ENCODE measurements at regions not wholly inside any gene's neighbourhood (a gene's known extent, or its start where the extent isn't known, plus 50 kb on each side); places are given as distances from the start of the nearest gene placed in this dataset.

DNA sequence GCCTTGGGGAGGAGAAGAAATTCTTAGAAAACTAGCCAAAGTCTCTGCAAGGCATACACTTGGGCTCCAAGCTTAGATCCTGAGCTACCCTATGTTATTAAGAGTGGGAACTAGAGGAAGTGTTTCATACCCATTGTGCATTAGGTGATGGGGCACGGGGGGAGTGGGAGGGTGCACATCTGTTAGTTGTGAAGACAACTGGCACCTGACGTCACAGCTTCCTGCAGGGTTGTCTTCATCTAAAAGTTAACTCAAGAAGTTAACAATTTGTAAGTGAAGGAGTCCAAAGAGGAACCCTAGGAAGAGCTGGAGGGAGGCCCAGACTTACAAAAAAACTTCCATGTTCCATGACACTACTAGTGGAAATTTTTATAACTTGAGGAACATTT lies 158.1 kb downstream of the ADRA2A start:
- TF ChIP-seq, protein P1, sequence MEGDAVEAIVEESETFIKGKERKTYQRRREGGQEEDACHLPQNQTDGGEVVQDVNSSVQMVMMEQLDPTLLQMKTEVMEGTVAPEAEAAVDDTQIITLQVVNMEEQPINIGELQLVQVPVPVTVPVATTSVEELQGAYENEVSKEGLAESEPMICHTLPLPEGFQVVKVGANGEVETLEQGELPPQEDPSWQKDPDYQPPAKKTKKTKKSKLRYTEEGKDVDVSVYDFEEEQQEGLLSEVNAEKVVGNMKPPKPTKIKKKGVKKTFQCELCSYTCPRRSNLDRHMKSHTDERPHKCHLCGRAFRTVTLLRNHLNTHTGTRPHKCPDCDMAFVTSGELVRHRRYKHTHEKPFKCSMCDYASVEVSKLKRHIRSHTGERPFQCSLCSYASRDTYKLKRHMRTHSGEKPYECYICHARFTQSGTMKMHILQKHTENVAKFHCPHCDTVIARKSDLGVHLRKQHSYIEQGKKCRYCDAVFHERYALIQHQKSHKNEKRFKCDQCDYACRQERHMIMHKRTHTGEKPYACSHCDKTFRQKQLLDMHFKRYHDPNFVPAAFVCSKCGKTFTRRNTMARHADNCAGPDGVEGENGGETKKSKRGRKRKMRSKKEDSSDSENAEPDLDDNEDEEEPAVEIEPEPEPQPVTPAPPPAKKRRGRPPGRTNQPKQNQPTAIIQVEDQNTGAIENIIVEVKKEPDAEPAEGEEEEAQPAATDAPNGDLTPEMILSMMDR (IDR thresholded peaks at IDR 0.05): no peak
- Mint-ChIP-seq H3K27ac (no peak overlapping the region), H3K4me3 (no peak overlapping the region), H3K9me3 (no peaks in the 10 kb centered on the region), H3K27me3 (ENCODE audit: low read depth, poor library complexity) (peaks cover 13% of the 10 kb centered on the region), H3K36me3 (ENCODE audit: low read depth) (no peaks in the 10 kb centered on the region), H3K4me1 (no peaks in the 10 kb centered on the region)
- DNase-seq: no peak

DNA sequence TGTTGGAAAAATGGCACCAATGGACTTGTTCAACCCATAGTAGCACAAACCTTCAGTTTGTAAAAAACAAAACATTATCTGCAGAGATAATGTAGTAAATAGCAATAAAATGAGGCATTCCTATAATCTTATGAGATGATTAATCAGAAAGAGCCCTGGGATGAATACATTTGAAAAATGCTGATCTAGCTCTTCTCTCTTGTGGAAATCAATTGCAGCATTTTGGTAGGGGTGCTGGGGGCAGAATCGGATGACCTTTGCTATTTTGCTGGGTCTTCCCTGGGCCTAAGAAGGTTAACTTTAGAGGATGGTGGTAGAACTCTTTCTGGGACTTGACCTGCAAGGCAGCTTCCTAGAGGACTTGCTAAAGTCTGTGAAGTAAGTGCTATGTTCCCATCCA lies 163.5 kb downstream of the ADRA2A start:
- Mint-ChIP-seq H3K9me3 (no peaks in the 10 kb centered on the region), H3K4me1 (no peaks in the 10 kb centered on the region), H3K27me3 (ENCODE audit: low read depth, poor library complexity) (peaks cover 4% of the 10 kb centered on the region), H3K27ac (no peak overlapping the region), H3K4me3 (no peak overlapping the region), H3K36me3 (ENCODE audit: low read depth) (no peaks in the 10 kb centered on the region)
- DNase-seq: no peak
- TF ChIP-seq, protein P1 (IDR thresholded peaks at IDR 0.05): no peak

DNA sequence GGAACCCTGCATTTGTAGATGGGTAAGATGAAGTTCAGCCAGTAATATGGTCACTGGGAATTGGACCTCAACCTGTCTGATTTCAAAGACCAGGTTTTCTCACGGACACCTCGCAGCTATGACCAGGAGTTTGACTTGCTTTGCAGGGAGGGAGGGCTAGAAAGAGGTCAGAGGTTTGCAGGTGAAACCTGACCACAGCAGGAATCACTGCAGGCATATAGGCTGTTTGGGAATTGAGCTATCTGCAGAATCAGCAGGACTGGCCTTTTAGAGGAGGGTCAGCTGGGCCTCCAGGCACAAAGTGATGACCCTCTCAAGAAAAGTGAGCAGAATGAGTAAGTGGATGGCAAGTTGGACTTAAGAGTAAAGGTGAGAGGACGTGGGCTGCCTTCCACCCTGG lies 166.3 kb downstream of the ADRA2A start:
- Mint-ChIP-seq H3K27ac (no peak overlapping the region), H3K4me1 (no peaks in the 10 kb centered on the region), H3K4me3 (no peak overlapping the region), H3K36me3 (ENCODE audit: low read depth) (no peaks in the 10 kb centered on the region), H3K27me3 (ENCODE audit: low read depth, poor library complexity) (peaks cover 15% of the 10 kb centered on the region), H3K9me3 (no peaks in the 10 kb centered on the region)
- TF ChIP-seq, protein P1 (IDR thresholded peaks at IDR 0.05): no peak
- no peak for DNase-seq

DNA sequence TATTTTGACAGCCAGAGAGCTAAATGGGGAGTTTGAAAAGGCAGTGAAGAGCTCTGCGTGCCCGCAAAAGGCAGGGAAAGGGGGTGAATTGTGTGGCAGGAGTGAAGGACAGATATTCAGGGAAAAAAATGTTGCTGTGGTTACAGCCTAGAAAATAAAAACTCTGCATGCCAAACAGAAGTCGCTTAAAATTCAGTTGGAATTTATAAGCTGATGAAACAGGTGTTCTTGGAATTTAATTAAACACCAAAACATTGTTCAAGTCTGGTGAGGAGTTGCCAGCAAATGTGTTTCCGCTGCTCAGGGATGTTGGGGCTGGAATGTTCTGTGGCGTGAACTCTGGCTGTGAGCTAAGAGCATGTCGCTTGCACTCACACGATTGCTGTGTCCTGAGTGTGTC lies 169.3 kb downstream of the ADRA2A start:
- TF ChIP-seq, protein P1 (IDR thresholded peaks at IDR 0.05): no peak
- H3K27ac Mint-ChIP-seq: no peak overlapping the region
- DNase-seq: no peak
- H3K27me3 Mint-ChIP-seq (ENCODE audit: low read depth, poor library complexity): peaks cover 17% of the 10 kb centered on the region
- H3K4me3 Mint-ChIP-seq: no peak overlapping the region
- no peaks in the 10 kb centered on the region for H3K4me1 Mint-ChIP-seq
- no peaks in the 10 kb centered on the region for H3K9me3 Mint-ChIP-seq
- no peaks in the 10 kb centered on the region for H3K36me3 Mint-ChIP-seq (ENCODE audit: low read depth)

DNA sequence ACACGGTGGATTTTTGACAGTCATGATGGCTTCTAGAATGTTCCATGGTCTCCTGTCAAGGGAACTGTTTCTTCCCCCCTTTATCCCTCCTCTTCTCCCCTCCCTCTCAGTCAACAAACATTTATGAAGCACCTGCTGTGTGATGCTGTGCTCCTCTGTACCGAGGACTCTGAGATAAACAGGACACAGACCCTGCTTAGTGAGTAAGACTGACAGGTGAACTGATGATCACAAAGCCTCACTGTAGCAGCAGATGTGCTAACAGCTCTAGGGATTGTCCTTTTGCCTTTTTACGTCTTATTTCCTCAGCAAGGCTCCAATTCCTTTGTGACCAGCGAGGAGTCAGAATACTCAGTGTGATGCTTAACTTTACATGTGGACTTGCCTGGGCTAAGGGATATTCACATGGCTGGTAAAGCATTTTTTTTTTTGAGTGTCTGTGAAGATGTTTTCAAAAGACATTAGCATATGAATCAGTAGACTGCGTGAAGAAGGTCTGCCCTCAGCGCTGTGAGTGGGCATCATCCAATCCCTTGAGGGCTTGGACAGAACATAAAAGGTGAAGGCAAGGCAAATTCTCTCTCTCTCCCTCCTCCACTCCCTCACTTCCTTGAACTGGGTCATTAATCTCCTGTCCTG lies 170.1 kb downstream of the ADRA2A start:
- Mint-ChIP-seq H3K4me1 (no peaks in the 10 kb centered on the region), H3K27ac (no peak overlapping the region), H3K27me3 (ENCODE audit: low read depth, poor library complexity) (peaks cover 20% of the 10 kb centered on the region), H3K36me3 (ENCODE audit: low read depth) (no peaks in the 10 kb centered on the region), H3K9me3 (no peaks in the 10 kb centered on the region), H3K4me3 (no peak overlapping the region)
- DNase-seq: no peak
- TF ChIP-seq, protein P1 (IDR thresholded peaks at IDR 0.05): no peak

DNA sequence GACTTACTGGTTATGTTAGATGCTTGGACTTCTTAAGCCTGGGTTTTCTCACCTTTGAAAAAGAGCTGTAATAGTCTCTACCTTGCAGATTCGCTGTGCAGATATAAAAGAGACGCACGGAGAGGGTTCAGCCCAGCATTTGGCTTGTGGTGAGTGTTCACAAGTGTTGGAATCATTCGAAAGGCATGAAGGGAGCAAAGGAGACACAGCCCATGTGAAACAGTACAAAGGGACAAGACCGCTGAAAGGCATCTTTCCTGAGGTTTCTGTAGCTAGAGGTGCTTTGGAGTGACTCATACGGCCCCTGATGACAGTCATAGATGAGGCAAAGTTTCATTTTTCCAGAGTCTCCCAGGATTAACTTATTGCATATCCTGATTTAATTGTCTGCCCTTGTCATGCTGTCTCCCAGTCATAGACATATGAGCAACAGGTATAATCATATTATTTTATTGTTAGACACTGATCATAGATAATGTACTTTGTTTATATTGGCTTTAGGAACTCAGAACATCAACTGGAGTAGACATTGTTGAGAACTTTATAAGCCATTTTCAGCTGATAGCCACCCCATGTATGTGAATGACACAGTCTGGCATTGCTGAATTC lies 171.1 kb downstream of the ADRA2A start:
- Mint-ChIP-seq H3K27ac (no peak overlapping the region), H3K27me3 (ENCODE audit: low read depth, poor library complexity) (peaks cover 20% of the 10 kb centered on the region), H3K9me3 (no peaks in the 10 kb centered on the region), H3K4me1 (no peaks in the 10 kb centered on the region), H3K36me3 (ENCODE audit: low read depth) (no peaks in the 10 kb centered on the region), H3K4me3 (no peak overlapping the region)
- no peak for DNase-seq
- TF ChIP-seq, protein P1 (IDR thresholded peaks at IDR 0.05): no peak
